GM18951 (cell line): ENCODE measurements at regions not wholly inside any gene's neighbourhood (a gene's known extent, or its start where the extent isn't known, plus 50 kb on each side); places are given as distances from the start of the nearest gene placed in this dataset.

Experiments used
- POLR2A ChIP-seq: IDR thresholded peaks from 4 replicates; pipeline ENCODE4 v1.6.1; 2011; ENCODE audit warnings: mild to moderate bottlenecking; ENCODE audit not compliant: insufficient read length, insufficient read depth; ENCODE audit errors: extremely low read depth
- in situ Hi-C: fragments of 300-500 bp; cut with MboI; formaldehyde crosslinking; loops from one replicate; pipeline ENCODE4 v1.12.0; 2022; ENCODE audit warnings: low sequenced_read_pairs, mixed read lengths, inconsistent platforms; ENCODE audit not compliant: unreplicated experiment

DNA sequence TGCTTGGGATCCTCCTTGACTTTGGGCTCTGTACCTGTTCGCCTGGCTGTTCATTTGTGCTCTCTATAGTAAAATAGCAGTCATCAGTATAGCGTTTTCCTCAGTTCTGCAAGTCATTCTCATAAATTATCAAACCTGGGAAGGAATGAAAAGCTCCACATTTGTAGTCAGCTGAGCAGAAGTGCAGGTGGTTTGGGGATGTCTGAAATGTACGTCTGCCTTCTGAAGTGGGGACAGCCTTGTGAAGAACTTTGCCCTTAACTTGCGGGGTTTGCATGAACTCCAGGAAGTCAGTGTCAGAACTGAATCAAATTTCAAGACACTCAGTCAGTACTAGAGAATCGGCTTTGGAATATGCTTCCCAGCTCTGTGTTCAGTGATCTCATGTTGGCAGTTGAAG is 358.3 kb upstream of the PRKCQ start:
- in situ Hi-C loops, result no loop called here
- TF ChIP-seq POLR2A, result no peak

DNA sequence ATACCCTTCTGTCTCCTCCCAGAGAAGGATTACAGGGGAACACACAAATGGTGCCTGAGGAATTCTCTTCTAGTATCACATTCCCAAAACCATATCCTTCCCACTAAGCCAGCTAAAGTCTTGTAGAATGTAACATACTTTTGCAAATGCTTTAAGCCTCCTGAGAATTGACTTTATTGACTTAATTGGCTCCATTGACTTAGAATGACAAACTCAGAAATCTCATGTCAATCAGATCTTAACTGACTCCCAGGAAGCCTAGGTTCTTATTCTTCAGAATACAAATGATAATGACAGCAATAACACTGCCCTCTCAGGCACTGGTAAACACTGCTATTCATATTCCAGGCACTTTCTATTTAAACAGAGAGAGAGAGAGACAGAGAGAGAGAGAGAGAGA is 356.9 kb upstream of the PRKCQ start:
- TF ChIP-seq POLR2A, result no peak
- in situ Hi-C loops, result no loop called here

DNA sequence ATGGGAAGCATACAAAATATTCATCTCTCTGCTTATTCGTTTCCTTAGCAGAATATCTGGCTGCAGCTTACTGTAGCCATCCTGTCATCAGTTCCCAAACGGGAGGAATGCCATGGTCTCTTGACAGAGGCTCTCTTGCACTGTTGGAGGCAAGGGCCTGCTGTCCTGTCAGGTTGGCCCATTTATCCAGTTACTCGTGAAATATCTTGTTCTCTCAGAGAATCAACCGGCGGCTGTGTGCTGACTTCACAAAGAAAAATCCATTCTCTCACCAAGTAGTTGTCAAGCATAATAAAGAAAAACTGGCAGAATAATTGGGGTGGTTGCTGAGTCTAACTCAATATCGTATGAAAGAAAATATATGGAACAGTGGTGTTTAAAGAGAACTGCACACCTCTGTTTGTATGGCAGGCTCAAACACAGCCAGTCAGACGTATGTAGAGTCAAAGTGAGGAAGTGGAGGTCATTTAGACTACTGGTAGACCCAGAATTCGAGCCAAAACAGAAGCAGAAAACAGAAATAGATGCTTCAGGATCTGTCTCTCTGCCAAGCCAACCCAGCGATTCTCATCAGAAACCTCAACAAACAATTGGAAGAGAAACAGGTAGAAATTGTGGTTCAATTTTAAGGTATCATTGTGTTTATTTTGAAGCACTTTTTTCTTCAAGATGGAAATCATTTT is 349.2 kb upstream of the PRKCQ start:
- TF ChIP-seq POLR2A, result no peak
- in situ Hi-C loops, result loop anchor here (10.0 kb wide), 1 partner anchor 486 kb away; the partner anchor contains the start of gene SFMBT2

DNA sequence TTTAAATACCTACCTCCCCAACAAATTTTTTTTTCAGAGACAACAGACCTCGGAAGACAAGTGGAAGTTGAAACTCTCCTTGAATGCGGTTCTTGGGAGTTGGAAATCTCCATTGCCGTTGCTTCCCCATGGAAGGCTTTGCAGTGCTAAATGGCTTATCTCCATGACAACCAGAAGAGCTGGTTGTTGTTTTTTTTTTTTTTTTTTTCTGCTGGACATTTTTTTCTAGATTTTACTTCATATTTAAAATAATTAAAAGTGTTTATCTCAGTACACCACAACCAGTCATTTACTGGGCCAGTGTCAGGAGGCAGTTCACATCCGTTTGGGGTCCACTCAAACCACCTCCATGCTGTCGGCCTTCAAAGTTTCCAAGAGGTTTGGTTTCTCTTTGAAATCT is 348.5 kb upstream of the PRKCQ start:
- TF ChIP-seq POLR2A, result no peak
- in situ Hi-C loops, result loop anchor here (10.0 kb wide), 1 partner anchor 486 kb away; the partner anchor contains the start of gene SFMBT2

DNA sequence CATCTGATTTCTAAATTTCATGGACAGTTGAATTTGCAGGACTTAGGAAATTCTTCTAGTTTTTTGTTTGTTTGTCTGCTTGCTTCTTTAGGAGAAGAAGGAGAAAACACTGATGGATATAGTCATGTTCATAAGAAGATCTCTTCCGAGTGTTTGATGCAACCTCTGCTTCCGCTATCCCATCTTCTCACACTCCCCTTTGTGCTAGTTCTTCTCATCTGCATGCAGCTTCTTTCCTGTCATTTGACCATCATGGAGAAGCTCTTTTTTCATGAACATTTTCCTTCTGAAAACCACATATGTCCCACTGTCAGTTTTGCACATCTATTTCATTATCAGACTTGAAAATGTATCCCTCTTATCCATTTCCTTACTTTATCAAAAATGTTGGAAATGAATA is 346.9 kb upstream of the PRKCQ start:
- in situ Hi-C loops, result loop anchor here (10.0 kb wide), 1 partner anchor 488 kb away; the partner anchor contains the start of gene SFMBT2
- no peak for TF ChIP-seq POLR2A

DNA sequence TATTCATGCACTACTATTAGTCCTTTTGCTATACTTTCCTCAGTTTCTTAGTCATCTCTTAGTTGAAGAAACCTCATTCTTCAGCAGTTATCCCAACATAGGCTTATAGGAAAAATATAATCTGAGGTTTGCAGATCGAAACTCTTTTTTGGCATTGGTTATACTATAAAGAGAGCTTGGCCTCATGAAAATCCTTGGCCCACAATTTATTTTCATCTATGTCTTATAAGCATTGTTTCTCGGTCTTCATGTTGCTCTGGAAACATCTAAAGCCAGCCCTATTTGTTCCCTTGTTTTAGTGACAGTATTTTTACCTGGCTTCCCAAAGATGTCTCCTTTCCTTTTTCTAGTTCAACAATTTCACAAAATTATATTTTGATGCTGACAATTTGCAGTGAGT is 345.1 kb upstream of the PRKCQ start:
- in situ Hi-C loops, result loop anchor here (10.0 kb wide), 1 partner anchor 490 kb away; the partner anchor contains the start of gene SFMBT2
- no peak for TF ChIP-seq POLR2A

DNA sequence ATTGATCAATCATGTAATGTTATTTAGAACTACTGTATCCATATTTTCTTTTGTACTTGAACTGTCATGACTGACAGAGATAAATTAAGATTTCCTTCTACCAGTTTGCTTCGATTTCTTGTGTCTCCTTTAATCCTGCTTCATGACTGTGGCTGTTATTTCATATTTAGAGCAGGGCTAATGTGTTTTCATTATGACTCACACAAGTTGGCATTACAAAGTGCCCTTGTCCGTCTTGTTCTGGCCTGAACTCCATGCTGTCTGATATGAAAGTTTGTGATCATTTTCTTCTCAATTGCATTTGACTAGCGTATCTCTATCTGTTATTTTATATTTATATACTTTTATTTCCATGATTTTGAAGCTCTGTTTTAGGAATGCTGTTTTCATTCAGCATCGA is 344.1 kb upstream of the PRKCQ start:
- TF ChIP-seq POLR2A, result no peak
- in situ Hi-C loops, result loop anchor here (10.0 kb wide), 1 partner anchor 491 kb away; the partner anchor contains the start of gene SFMBT2

DNA sequence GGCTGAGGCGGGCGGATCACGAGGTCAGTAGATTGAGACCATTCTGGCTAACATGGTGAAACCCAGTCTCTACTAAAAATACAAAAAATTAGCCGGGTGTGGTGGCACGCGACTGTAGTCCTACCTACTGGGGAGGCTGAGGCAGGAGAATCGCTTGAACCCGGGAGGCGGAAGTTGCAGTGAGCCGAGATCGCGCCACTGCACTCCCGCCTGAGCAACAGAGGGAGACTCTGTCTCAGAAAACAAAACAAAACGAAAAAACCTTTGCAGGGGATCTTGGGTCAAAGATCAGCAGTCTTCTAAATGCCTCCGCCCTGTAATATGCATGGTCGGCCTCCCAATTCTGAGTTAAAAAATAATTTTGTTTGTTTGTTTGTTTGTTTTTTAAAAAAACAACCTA is 340.9 kb upstream of the PRKCQ start:
- in situ Hi-C loops, result loop anchor here (10.0 kb wide), 1 partner anchor 494 kb away; the partner anchor contains the start of gene SFMBT2

DNA sequence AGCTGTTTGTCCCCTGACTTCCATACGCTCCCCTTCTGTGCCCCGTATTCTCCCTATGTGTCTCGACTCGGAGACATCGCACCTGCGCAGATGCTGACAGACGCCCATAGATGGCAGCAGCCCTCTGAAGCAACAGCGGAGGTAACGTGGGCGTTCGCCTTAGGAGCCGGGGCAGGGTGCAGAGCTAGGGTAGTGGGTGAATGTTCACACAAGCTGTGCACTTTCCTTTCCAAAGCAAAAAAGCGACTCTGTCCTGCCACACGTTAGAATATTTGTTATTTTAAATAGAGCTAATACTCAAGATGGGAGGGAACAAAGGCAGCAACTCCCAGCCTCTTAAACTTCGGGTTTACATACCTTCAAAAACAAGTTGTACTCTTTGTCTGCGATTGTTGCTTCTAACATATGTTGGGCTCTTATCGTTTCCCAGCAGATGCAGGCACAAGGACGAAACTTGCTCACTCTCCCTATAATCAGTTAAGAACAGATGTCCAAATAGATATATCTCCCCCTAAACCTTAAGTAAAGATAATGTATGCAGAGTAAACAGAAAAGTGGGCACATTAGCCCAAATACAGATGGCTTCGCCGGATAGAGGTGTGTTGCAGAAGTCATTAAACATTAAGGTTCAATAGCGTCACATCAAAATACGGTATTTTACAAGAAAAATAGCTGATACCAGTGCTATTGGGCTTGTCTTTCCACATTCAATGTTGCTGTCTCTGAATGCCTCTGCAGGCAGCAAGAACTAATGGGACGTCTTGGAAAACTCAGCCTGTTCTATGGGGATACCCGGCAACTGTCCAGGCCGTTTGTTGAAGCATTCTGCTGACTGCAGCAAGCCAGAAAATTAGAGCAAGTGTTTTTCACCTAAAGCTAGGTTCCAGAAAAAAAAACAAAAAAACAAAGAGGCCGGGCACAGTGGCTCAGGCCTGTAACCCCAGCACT is 340.3 kb upstream of the PRKCQ start:
- in situ Hi-C loops, result loop anchor here (10.0 kb wide), 1 partner anchor 494 kb away; the partner anchor contains the start of gene SFMBT2
- no peak for TF ChIP-seq POLR2A

DNA sequence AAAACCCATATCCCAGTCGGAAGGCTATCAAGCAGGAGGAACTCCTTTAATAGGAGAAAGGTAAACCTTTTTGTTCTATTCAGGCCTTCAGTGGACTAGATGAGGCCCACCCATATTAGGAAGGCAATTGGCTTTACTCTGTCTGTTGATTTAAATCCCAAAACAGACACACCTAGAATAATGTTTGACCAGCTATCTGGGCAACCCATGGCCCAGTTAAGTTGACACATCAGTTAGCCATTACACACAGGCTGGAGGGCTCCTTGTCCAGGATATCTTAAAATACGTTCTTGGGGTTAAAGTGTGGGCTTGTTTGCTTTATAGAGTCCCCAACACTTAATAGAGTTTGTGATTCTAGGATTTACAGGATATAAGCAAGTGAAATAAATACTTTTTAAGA is 339.0 kb upstream of the PRKCQ start:
- no peak for TF ChIP-seq POLR2A
- in situ Hi-C loops, result no loop called here

DNA sequence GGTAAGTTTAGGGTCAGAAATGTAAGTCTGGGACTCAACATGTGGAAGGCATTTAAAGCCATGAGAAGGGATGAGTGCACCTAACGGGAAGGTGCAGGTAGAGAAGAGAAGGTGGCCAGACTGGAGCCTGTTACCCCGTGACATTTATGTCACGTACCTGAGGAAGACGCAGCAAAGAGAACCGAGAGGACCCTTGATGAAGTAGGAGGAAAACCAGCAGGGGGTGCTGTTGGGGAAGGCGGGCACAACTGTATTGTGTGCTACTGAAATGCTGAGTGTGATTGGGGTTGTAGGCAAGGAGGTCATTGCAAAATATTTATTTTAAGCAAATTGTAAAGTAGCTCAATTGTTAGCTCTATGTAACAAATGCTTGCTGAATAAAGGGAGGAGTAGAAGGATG is 338.2 kb upstream of the PRKCQ start:
- no peak for TF ChIP-seq POLR2A
- in situ Hi-C loops, result no loop called here

DNA sequence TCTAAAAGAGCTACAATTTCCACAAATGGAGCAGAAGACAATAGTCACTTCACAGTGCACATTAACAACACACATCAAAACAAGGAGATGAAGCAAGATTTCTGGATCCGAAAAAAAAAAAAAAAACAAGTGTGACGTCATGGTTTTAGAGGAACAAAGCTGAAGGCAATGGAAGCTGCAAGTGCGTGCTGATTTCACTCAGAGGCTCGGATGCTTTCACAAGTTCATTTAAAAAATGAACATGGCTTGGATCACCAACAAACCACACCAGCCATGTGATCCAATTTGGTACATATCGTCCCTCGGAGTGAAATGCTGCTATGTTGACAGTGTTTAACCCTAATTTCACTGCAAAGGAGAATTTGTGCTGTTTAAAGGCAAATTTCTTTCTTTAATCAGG is 337.0 kb upstream of the PRKCQ start:
- in situ Hi-C loops, result no loop called here

DNA sequence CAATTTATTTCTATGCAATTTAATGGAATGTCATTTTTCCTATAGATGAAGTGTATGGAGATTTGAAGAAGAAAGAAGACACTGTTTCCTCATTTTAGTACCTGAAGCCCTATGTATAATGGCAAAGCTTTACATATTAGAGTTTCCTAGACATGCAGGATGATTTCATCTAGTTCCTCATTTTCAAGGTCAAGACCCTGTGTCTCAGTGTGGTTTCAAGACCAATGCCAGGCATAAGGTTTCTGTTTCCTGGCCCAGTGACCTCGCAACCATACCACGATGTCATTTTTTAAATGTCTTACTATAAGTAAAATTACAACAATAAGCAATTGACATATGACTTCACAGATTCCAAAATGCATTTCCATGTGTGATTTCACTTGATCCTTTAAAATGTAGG is 336.5 kb upstream of the PRKCQ start:
- in situ Hi-C loops, result no loop called here
- no peak for TF ChIP-seq POLR2A

More for the DNA sequence above, 337.0 kb upstream of the PRKCQ start:
- TF ChIP-seq POLR2A, result no peak

DNA sequence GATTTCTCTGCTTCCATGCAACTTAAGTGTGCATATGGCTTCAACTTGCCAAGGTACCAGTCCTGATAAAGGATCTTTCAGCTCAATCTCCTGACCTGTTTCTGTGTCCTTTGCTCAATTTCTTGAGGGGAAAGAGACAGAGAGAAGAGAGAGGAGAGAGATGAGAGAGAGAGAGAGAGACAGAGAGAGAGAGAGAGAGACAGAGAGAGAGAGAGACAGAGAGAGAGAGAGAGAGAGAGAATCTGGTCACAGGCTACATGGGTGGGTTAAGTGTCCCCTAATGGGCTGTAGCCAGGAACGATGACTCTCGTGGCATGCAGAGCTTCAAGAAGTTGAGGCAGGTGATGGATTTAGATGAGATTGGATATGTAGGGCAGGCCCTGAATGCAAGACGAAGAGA is 335.2 kb upstream of the PRKCQ start:
- no peak for TF ChIP-seq POLR2A
- in situ Hi-C loops, result no loop called here

DNA sequence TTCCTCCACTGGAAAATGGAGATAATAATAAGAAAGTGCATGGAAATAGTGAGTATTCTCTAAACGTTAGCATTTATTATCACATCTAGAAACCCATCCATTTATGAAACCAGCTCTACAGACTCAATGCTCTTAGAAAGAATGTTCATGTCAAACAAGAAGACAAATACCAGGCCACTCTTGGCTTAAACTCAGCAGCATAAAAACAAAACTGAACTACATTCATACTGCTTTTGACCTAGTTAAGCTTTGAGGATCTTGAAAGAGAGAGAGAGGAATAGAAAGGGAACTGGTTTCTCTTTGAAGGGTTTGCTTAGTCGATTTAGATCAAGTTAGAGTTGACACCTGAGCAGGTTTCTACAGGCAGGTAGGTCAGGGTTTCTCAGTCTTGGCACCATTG is 332.9 kb upstream of the PRKCQ start:
- in situ Hi-C loops, result no loop called here
- TF ChIP-seq POLR2A, result no peak
